GM12872 (cell line): ENCODE measurements at regions not wholly inside any gene's neighbourhood (a gene's known extent, or its start where the extent isn't known, plus 50 kb on each side); places are given as distances from the start of the nearest gene placed in this dataset.

Experiments
- TF ChIP-seq, protein P1 (sequence below): IDR thresholded peaks from 3 replicates; pipeline ENCODE4 v1.5.1; 2011; ENCODE audit warnings: low read depth, mild to moderate bottlenecking, low read length, moderate library complexity; ENCODE audit not compliant: insufficient read depth

DNA sequence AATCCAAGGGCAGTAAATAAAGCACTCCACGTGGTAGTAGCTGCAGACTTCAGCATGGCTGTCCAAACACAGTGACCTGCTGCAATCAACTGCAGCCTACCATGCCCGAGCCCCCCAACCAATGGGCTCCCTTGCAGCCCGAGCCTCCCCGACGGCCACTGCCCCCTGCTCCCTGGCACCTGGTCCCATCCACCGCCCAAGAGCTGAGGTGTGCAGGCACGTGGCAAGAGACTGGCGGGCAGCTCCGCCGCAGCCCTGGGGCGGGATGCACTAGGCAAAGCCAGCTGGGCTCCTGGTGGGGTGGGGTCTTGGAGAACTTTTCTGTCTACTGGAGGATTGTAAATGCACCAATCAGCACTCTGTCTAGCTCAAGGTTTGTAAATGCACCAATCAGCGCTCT lies 57.6 kb upstream of the RGS2 start:
- TF ChIP-seq, protein P1, sequence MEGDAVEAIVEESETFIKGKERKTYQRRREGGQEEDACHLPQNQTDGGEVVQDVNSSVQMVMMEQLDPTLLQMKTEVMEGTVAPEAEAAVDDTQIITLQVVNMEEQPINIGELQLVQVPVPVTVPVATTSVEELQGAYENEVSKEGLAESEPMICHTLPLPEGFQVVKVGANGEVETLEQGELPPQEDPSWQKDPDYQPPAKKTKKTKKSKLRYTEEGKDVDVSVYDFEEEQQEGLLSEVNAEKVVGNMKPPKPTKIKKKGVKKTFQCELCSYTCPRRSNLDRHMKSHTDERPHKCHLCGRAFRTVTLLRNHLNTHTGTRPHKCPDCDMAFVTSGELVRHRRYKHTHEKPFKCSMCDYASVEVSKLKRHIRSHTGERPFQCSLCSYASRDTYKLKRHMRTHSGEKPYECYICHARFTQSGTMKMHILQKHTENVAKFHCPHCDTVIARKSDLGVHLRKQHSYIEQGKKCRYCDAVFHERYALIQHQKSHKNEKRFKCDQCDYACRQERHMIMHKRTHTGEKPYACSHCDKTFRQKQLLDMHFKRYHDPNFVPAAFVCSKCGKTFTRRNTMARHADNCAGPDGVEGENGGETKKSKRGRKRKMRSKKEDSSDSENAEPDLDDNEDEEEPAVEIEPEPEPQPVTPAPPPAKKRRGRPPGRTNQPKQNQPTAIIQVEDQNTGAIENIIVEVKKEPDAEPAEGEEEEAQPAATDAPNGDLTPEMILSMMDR, result no peak

DNA sequence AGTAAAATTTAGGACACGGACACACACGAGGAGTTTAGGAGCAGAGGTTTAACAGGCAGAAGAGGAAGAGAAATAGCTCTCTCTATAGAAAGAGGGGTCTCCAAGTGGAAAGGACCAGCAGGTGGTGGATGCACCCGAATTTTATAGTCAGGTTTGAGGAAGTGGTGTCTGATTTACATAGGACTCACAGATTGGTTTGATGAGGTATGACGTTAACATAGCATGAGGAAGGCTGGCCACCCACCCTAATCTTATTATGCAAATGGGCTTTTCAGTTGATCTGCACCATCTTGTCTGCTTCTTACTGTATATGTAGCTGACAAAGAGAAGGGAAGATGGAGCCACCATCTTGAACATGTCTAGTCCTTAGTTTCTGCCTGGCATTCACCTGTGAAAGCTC lies 52.5 kb upstream of the RGS2 start:
- TF ChIP-seq, protein P1, result no peak

DNA sequence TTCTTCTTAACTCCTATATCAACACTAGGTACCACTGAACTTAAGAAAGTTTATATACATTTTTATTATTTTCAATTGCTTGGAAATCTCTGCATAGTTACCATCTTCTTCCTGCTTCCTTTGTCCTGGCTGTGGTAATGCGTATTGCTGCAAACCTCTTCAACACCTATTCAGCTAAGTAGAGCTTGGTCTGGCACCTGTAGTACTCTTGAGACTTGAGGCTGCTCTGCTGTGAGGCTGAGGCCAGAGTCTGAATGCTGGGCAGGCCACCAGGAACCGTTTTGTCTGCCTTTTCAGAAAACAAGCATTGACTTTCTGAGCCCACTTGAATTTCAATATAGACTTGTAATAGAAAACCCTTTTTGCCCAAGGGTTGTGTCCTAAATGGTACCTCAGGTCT lies 52.0 kb upstream of the RGS2 start:
- TF ChIP-seq, protein P1, result no peak

DNA sequence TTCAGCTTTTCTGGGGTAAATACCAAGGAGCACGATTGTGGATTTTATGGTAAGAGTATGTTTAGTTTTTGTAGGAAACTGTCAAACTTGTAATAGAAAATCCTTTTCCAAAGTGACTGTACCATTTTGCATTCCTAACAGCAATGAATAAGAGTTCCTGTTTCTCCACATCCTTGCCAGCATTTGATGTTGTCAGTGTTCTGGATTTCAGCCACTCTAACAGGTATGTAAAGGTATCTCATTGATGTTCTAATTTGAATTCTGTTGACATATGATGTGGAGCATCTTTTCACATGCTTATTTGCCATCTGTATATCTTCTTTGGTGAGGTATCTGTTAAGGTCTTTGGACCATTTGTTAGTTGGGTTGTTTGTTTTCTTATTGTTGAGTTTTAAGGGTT lies 50.3 kb upstream of the RGS2 start:
- TF ChIP-seq, protein P1, result no peak
